Nephron progenitor cell (in vitro differentiated cells): ENCODE measurements at regions not wholly inside any gene's neighbourhood (a gene's known extent, or its start where the extent isn't known, plus 50 kb on each side); places are given as distances from the start of the nearest gene placed in this dataset.

Experiments
- DNase-seq: peaks from one replicate; pipeline ENCODE4 v3.0.0; 2021
- H3K27ac Mint-ChIP-seq: 2 replicates; pipeline ENCODE4 v1.8.0; 2021; ENCODE audit warnings: mild to moderate bottlenecking, moderate library complexity, mixed read lengths
- H3K27me3 Mint-ChIP-seq: 2 replicates; pipeline ENCODE4 v1.8.0; 2021; ENCODE audit warnings: mild to moderate bottlenecking, low read depth, mixed read lengths; ENCODE audit not compliant: poor library complexity
- H3K36me3 Mint-ChIP-seq: 2 replicates; pipeline ENCODE4 v1.8.0; 2021; ENCODE audit warnings: low read depth, mixed read lengths
- H3K4me1 Mint-ChIP-seq: 2 replicates; pipeline ENCODE4 v1.8.0; 2021; ENCODE audit warnings: mixed read lengths
- H3K4me3 Mint-ChIP-seq: 2 replicates; pipeline ENCODE4 v1.8.0; 2021; ENCODE audit warnings: mild to moderate bottlenecking, moderate library complexity, mixed read lengths
- H3K9me3 Mint-ChIP-seq: 2 replicates; pipeline ENCODE4 v1.8.0; 2021; ENCODE audit warnings: mild to moderate bottlenecking, moderate library complexity, mixed read lengths
- CTCF ChIP-seq: fragments of 200-600 bp; sonication (generic); IDR thresholded peaks from 2 replicates; pipeline ENCODE4 v1.5.0; 2021; ENCODE audit warnings: antibody characterized with exemption

DNA sequence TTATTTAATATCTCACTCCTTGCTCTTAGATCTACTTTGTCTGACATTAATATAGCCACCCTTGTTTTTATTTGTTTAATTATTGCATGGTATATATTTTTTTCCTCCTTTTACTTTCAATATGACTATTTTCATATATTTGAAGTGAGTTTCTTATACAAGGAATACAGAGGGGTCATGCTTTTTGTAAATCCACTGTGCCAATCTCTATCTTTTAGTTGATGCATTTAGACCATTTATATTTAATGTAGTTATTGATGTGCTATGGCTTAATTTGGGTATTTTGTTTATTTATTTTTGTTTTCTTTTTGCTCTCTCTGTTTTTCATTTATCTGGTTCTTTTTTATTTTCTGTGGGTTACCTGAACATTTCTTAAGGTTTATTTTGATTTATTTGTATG, 750.6 kb downstream of the TMEM182 start:
- no peaks in the 10 kb centered on the region for H3K4me1 Mint-ChIP-seq
- no peak for DNase-seq
- peaks cover 3% of the 10 kb centered on the region for H3K27me3 Mint-ChIP-seq
- H3K9me3 Mint-ChIP-seq = peaks cover 5% of the 10 kb centered on the region
- no peak overlapping the region for H3K27ac Mint-ChIP-seq
- H3K36me3 Mint-ChIP-seq = no peaks in the 10 kb centered on the region
- H3K4me3 Mint-ChIP-seq = no peak overlapping the region
- no peak for TF ChIP-seq CTCF

GRCh38 chr2:103520547-103520946, 758.7 kb downstream of the TMEM182 start:
- Mint-ChIP-seq H3K4me3 (no peak overlapping the region), H3K36me3 (no peaks in the 10 kb centered on the region), H3K27ac (no peak overlapping the region), H3K27me3 (peaks cover 4% of the 10 kb centered on the region), H3K4me1 (no peaks in the 10 kb centered on the region), H3K9me3 (no peaks in the 10 kb centered on the region)
- DNase-seq = no peak
- TF ChIP-seq CTCF = no peak

- Mint-ChIP-seq H3K27me3 (no peaks in the 10 kb centered on the region), H3K36me3 (no peaks in the 10 kb centered on the region), H3K9me3 (no peaks in the 10 kb centered on the region), H3K4me3 (no peak overlapping the region), H3K4me1 (no peaks in the 10 kb centered on the region), H3K27ac (no peak overlapping the region)
- no peak for TF ChIP-seq CTCF
- no peak for DNase-seq
Measured at GRCh38 chr2:103525756-103526155, 763.9 kb downstream of the TMEM182 start.

DNA sequence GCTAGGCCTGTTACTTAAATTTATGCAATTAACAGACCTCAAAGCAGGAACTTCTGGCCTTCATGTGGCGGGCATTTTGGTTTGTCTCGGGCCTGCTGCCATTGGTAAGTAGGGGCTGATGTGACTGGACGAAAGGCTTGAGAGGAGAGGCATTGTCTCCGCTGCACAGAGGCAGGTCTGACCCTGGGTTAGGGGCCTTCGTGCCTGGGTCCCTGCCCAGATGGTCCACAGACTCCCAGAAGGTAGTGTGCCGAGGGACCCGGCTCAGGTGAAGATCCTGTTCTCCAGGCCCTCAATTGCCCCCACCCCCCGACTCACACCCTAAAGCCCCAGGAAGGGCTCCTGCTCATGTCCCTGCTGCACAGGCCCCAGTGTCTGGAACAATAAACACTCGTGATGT, 764.9 kb downstream of the TMEM182 start:
- no peaks in the 10 kb centered on the region for H3K9me3 Mint-ChIP-seq
- no peak overlapping the region for H3K27ac Mint-ChIP-seq
- no peak overlapping the region for H3K4me3 Mint-ChIP-seq
- DNase-seq = no peak
- H3K27me3 Mint-ChIP-seq = peaks cover 3% of the 10 kb centered on the region
- TF ChIP-seq CTCF = no peak
- H3K36me3 Mint-ChIP-seq = no peaks in the 10 kb centered on the region
- H3K4me1 Mint-ChIP-seq = no peaks in the 10 kb centered on the region

GRCh38 chr2:103527278-103527677, 765.4 kb downstream of the TMEM182 start:
- TF ChIP-seq CTCF = no peak
- Mint-ChIP-seq H3K27me3 (peaks cover 3% of the 10 kb centered on the region), H3K36me3 (no peaks in the 10 kb centered on the region), H3K4me3 (no peak overlapping the region), H3K4me1 (no peaks in the 10 kb centered on the region), H3K27ac (no peak overlapping the region), H3K9me3 (no peaks in the 10 kb centered on the region)
- DNase-seq = no peak

DNA sequence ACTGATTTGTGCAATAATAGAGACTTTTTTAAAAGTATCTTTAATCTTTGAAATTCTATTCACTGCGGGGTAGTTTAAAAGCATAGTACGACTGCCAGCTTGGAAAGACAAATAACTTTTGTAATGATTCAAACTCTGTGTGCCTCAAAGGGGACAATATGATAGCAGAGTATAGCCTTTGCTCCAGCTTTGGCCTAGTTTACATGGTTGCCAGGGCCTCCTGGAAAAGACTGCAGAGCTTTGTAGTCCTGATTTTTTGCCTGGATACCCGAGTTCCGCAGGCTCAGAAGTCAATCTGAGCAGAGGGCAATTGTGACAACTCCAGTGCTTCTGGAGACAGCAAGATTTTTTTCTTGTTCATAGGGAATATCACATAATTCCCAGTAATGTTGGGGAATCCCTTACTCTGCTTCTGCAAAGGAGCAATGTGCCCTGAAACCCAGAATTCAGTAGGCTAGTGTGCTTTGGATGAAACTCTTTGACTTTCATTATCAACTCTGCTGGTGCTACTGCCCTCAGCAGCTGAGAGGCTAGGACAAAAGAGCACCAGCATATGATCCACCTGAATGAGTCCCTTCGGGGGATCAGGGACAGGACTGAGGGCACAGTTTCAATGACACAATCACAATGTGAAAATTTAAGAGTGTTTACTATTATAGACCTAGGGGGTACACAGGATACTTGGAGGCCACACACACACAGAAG, 768.1 kb downstream of the TMEM182 start:
- H3K27me3 Mint-ChIP-seq = peaks cover 3% of the 10 kb centered on the region
- no peak for TF ChIP-seq CTCF
- DNase-seq = no peak
- H3K4me1 Mint-ChIP-seq = no peaks in the 10 kb centered on the region
- H3K27ac Mint-ChIP-seq = no peak overlapping the region
- no peaks in the 10 kb centered on the region for H3K36me3 Mint-ChIP-seq
- H3K4me3 Mint-ChIP-seq = no peak overlapping the region
- H3K9me3 Mint-ChIP-seq = no peaks in the 10 kb centered on the region
